H9 (cell line): ENCODE measurements at regions not wholly inside any gene's neighbourhood (a gene's known extent, or its start where the extent isn't known, plus 50 kb on each side); places are given as distances from the start of the nearest gene placed in this dataset.
"Not testable (repeated sequence)": the region's sequence is repeated elsewhere in the genome, so short reads cannot be mapped to it uniquely, and the experiment has no call there.

Source experiments
- DNase-seq: peaks from one replicate; pipeline ENCODE4 v3.0.0-alpha.2; 2017
- H2AFZ ChIP-seq: one replicate; pipeline ENCODE4 v1.6.1; 2013; ENCODE audit warnings: mild to moderate bottlenecking, low read length, control low read depth, moderate library complexity
- H2AK5ac ChIP-seq: 2 replicates; pipeline ENCODE4 v1.6.1; 2013; ENCODE audit warnings: low read length, control low read depth, mixed read lengths; ENCODE audit not compliant: insufficient read length
- H2BK120ac ChIP-seq: one replicate; pipeline ENCODE4 v1.6.1; 2013; ENCODE audit warnings: low read depth, mild to moderate bottlenecking, low read length, control low read depth, inconsistent platforms; ENCODE audit not compliant: poor library complexity, severe bottlenecking
- H2BK12ac ChIP-seq: 2 replicates; pipeline ENCODE4 v1.6.1; 2013; ENCODE audit warnings: low read length, control low read depth, mixed read lengths, low read depth; ENCODE audit not compliant: insufficient read length
- H2BK15ac ChIP-seq: 2 replicates; pipeline ENCODE4 v1.6.1; 2013; ENCODE audit warnings: low read depth, low read length, control low read depth
- H2BK20ac ChIP-seq: one replicate; pipeline ENCODE4 v1.6.1; 2013; ENCODE audit warnings: low read depth, mild to moderate bottlenecking, low read length, control low read depth, inconsistent platforms; ENCODE audit not compliant: poor library complexity, severe bottlenecking
- H2BK5ac ChIP-seq: 2 replicates; pipeline ENCODE4 v1.6.1; 2013; ENCODE audit warnings: low read length, control low read depth, mixed read lengths; ENCODE audit not compliant: insufficient read length
- H3K14ac ChIP-seq: 2 replicates; pipeline ENCODE4 v1.6.1; 2013; ENCODE audit warnings: low read length, control low read depth; ENCODE audit not compliant: insufficient read depth
- H3K18ac ChIP-seq: 2 replicates; pipeline ENCODE4 v1.6.1; 2013; ENCODE audit warnings: low read depth, mild to moderate bottlenecking, mixed read lengths, low read length, control low read depth; ENCODE audit not compliant: insufficient read length
- H3K23ac ChIP-seq: 2 replicates; pipeline ENCODE4 v1.6.1; 2013; ENCODE audit warnings: low read length, control low read depth, mixed read lengths, low read depth; ENCODE audit not compliant: insufficient read length
- H3K23me2 ChIP-seq: 2 replicates; pipeline ENCODE4 v1.6.1; 2013; ENCODE audit warnings: low read depth, mild to moderate bottlenecking, mixed read lengths, low read length, control low read depth; ENCODE audit not compliant: insufficient read length, poor library complexity, severe bottlenecking
- H3K27ac ChIP-seq: 2 replicates; pipeline ENCODE4 v1.5.1; 2013; ENCODE audit warnings: low read length, control low read depth, mixed read lengths, low read depth; ENCODE audit not compliant: insufficient read length
- H3K27me3 ChIP-seq: 2 replicates; pipeline ENCODE4 v1.6.1; 2013; ENCODE audit warnings: low read length, control low read depth, inconsistent platforms; ENCODE audit not compliant: insufficient read depth
- H3K4ac ChIP-seq: 2 replicates; pipeline ENCODE4 v1.6.1; 2013; ENCODE audit warnings: low read depth, mild to moderate bottlenecking, control low read depth, inconsistent platforms, low read length, moderate library complexity
- H3K4me1 ChIP-seq: 2 replicates; pipeline ENCODE4 v1.6.1; 2013; ENCODE audit warnings: low read length, control low read depth, inconsistent platforms; ENCODE audit not compliant: insufficient read depth
- H3K4me2 ChIP-seq: 2 replicates; pipeline ENCODE4 v1.6.1; 2013; ENCODE audit warnings: low read length, control low read depth, mixed read lengths; ENCODE audit not compliant: insufficient read length, insufficient read depth
- H3K56ac ChIP-seq: 2 replicates; pipeline ENCODE4 v1.6.1; 2013; ENCODE audit warnings: low read depth, mild to moderate bottlenecking, mixed read lengths, low read length, control low read depth; ENCODE audit not compliant: insufficient read length
- H3K79me1 ChIP-seq: 2 replicates; pipeline ENCODE4 v1.6.1; 2013; ENCODE audit warnings: low read depth, mild to moderate bottlenecking, moderate library complexity, low read length, control low read depth, inconsistent platforms; ENCODE audit not compliant: insufficient read depth, poor library complexity, severe bottlenecking
- H3K79me2 ChIP-seq: 2 replicates; pipeline ENCODE4 v1.6.1; 2013; ENCODE audit warnings: low read length, control low read depth, inconsistent platforms; ENCODE audit not compliant: insufficient read depth
- H3K9ac ChIP-seq: 2 replicates; pipeline ENCODE4 v1.6.1; 2013; ENCODE audit warnings: low read length, control low read depth, mixed read lengths; ENCODE audit not compliant: insufficient read length; ENCODE audit errors: extremely low read depth
- H3K9me3 ChIP-seq: one replicate; pipeline ENCODE4 v1.6.1; 2013; ENCODE audit warnings: low read depth, low read length, inconsistent platforms; ENCODE audit not compliant: control insufficient read depth
- H3T11ph ChIP-seq: one replicate; pipeline ENCODE4 v1.6.1; 2013; ENCODE audit warnings: mild to moderate bottlenecking, low read length, control low read depth, inconsistent platforms
- H4K20me1 ChIP-seq: one replicate; pipeline ENCODE4 v1.6.1; 2013; ENCODE audit not compliant: control insufficient read depth, insufficient read length, insufficient read depth
- H4K5ac ChIP-seq: 2 replicates; pipeline ENCODE4 v1.6.1; 2013; ENCODE audit warnings: low read depth, mild to moderate bottlenecking, mixed read lengths, low read length, control low read depth; ENCODE audit not compliant: insufficient read length
- H4K8ac ChIP-seq: replicated peaks from 2 replicates; pipeline ENCODE4 v1.6.1; 2013; ENCODE audit warnings: low read length, control low read depth, mixed read lengths, low read depth; ENCODE audit not compliant: insufficient read length
- H4K91ac ChIP-seq: 2 replicates; pipeline ENCODE4 v1.6.1; 2013; ENCODE audit warnings: low read depth, mild to moderate bottlenecking, moderate library complexity, mixed read lengths, low read length, control low read depth; ENCODE audit not compliant: insufficient read length
- H3K27ac Mint-ChIP-seq, 3 experiments: 2 replicates in 2 of 3; 3 replicates in 1 of 3; pipeline ENCODE4 v1.8.0; 2020 to 2021; ENCODE audit warnings: mixed read lengths in 3 of 3, mild to moderate bottlenecking in 1 of 3, moderate library complexity in 1 of 3
- H3K27me3 Mint-ChIP-seq: 2 replicates; pipeline ENCODE4 v1.8.0; 2021; ENCODE audit warnings: low read depth, mild to moderate bottlenecking, moderate library complexity, mixed read lengths
- H3K36me3 Mint-ChIP-seq, 3 experiments: 2 replicates in 2 of 3; 3 replicates in 1 of 3; pipeline ENCODE4 v1.8.0; 2020 to 2021; ENCODE audit warnings: low read depth in 3 of 3, mixed read lengths in 3 of 3; ENCODE audit not compliant: insufficient read depth in 1 of 3
- H3K4me1 Mint-ChIP-seq, 2 experiments: 2 replicates each; pipeline ENCODE4 v1.8.0; 2020; ENCODE audit warnings: mixed read lengths in 2 of 2
- H3K4me3 Mint-ChIP-seq, 2 experiments: 2 replicates in 1 of 2; 3 replicates in 1 of 2; pipeline ENCODE4 v1.8.0; 2020 to 2021; ENCODE audit warnings: mild to moderate bottlenecking in 2 of 2, mixed read lengths in 2 of 2, moderate library complexity in 1 of 2
- H3K9me3 Mint-ChIP-seq, 2 experiments: 2 replicates in 1 of 2; 3 replicates in 1 of 2; pipeline ENCODE4 v1.8.0; 2020; ENCODE audit warnings: mild to moderate bottlenecking in 2 of 2, mixed read lengths in 2 of 2, moderate library complexity in 1 of 2
- WGBS: extraction: QIAGEN DNeasy Blood & Tissue Kit; methylation state at CpG from one replicate; pipeline ENCODE4 v1.1.7; 2013; ENCODE audit warnings: missing lambda C conversion rate, low lambda C conversion rate, mixed read lengths; ENCODE audit not compliant: insufficient read length; ENCODE audit errors: extremely low coverage; 5-methylcytosine and 5-hydroxymethylcytosine counted together
- TF ChIP-seq, protein P1 (sequence below): fragments of 200-600 bp; sonication (generic); conservative IDR thresholded peaks from 3 replicates; pipeline ENCODE4 v1.8.0; 2021; ENCODE audit warnings: antibody characterized with exemption, mild to moderate bottlenecking

GRCh38 chr14:35213869-35214387, 78.3 kb upstream of the PSMA6 start:
- H3K79me2 ChIP-seq: no peaks in the 10 kb centered on the region
- no peak overlapping the region for H3K23ac ChIP-seq
- no peak overlapping the region for H3K4me2 ChIP-seq
- no peak overlapping the region for H3K27ac ChIP-seq
- H3K23me2 ChIP-seq: no peaks in the 10 kb centered on the region
- H3K9ac ChIP-seq: no peak overlapping the region
- no peak overlapping the region for H2BK20ac ChIP-seq
- H3K4me3 Mint-ChIP-seq: no peak overlapping the region
- H4K20me1 ChIP-seq: no peaks in the 10 kb centered on the region
- H2BK120ac ChIP-seq: no peak overlapping the region
- no peak for DNase-seq
- no peaks in the 10 kb centered on the region for H3K79me1 ChIP-seq
- H3K27ac Mint-ChIP-seq: no peak overlapping the region
- H3K56ac ChIP-seq: no peak overlapping the region
- no peak overlapping the region for H3T11ph ChIP-seq
- H4K5ac ChIP-seq: no peak overlapping the region
- H3K9me3 ChIP-seq: no peaks in the 10 kb centered on the region
- H3K4ac ChIP-seq: no peak overlapping the region
- H3K27me3 Mint-ChIP-seq: no peaks in the 10 kb centered on the region
- H4K91ac ChIP-seq: no peak overlapping the region
- H3K14ac ChIP-seq: no peak overlapping the region
- H3K4me1 Mint-ChIP-seq: peaks cover 7% of the 10 kb centered on the region in 2 experiments
- H3K4me1 ChIP-seq: no peaks in the 10 kb centered on the region
- no peaks in the 10 kb centered on the region for H3K9me3 Mint-ChIP-seq
- TF ChIP-seq, protein P1, sequence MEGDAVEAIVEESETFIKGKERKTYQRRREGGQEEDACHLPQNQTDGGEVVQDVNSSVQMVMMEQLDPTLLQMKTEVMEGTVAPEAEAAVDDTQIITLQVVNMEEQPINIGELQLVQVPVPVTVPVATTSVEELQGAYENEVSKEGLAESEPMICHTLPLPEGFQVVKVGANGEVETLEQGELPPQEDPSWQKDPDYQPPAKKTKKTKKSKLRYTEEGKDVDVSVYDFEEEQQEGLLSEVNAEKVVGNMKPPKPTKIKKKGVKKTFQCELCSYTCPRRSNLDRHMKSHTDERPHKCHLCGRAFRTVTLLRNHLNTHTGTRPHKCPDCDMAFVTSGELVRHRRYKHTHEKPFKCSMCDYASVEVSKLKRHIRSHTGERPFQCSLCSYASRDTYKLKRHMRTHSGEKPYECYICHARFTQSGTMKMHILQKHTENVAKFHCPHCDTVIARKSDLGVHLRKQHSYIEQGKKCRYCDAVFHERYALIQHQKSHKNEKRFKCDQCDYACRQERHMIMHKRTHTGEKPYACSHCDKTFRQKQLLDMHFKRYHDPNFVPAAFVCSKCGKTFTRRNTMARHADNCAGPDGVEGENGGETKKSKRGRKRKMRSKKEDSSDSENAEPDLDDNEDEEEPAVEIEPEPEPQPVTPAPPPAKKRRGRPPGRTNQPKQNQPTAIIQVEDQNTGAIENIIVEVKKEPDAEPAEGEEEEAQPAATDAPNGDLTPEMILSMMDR: no peak
- H2BK15ac ChIP-seq: no peak overlapping the region
- H2BK12ac ChIP-seq: no peak overlapping the region
- H3K18ac ChIP-seq: no peak overlapping the region
- H2AFZ ChIP-seq: no peak overlapping the region
- H4K8ac ChIP-seq: no peak overlapping the region
- no peak overlapping the region for H2BK5ac ChIP-seq
- H2AK5ac ChIP-seq: no peak overlapping the region
- H3K36me3 Mint-ChIP-seq: peaks cover 0 to 4% (median 2%) of the 10 kb centered on the region in 3 experiments; a peak in 2 of 7 replicates
- H3K27me3 ChIP-seq: no peaks in the 10 kb centered on the region

DNA sequence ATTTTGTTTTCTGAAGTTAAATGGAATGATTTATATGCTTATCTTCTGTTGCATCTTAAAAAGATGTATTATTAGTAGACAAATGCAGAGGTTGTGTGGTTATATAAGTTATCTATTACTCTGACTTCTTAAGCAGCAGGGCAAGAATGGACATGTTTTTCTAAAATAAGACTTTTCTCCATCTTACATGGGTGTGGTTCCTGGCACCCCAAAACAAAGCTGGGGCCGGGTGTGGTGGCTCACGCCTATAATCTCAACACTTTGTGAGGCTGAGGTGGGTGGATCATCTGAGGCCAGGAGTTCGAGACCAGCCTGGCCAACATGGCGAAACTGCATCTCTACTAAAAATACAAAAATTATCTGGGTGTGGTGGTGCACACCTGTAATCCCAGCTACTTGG, 77.8 kb upstream of the PSMA6 start:
- H3K4ac ChIP-seq, H4K91ac ChIP-seq, H3K27ac Mint-ChIP-seq, H2BK12ac ChIP-seq, H3K14ac ChIP-seq, H4K5ac ChIP-seq, H2BK5ac ChIP-seq, H3K4me3 Mint-ChIP-seq, H3K4me1 Mint-ChIP-seq, H4K8ac ChIP-seq, H3K27me3 ChIP-seq, H2AFZ ChIP-seq, H3K27me3 Mint-ChIP-seq, H3K23ac ChIP-seq, H2AK5ac ChIP-seq, H3K9me3 Mint-ChIP-seq, DNase-seq, H2BK120ac ChIP-seq, H3K27ac ChIP-seq, H3K9ac ChIP-seq, H2BK20ac ChIP-seq, H3K18ac ChIP-seq, H3K4me1 ChIP-seq, H3T11ph ChIP-seq, H3K56ac ChIP-seq, H4K20me1 ChIP-seq, H3K79me1 ChIP-seq, H3K9me3 ChIP-seq, H2BK15ac ChIP-seq, H3K23me2 ChIP-seq, H3K79me2 ChIP-seq, H3K36me3 Mint-ChIP-seq, H3K4me2 ChIP-seq: not testable (repeated sequence)
- WGBS: no CpG with 5 or more reads among the region's 4 CpGs
